COLO829 (cell line): ENCODE measurements at regions not wholly inside any gene's neighbourhood (a gene's known extent, or its start where the extent isn't known, plus 50 kb on each side); places are given as distances from the start of the nearest gene placed in this dataset.
"Not testable (repeated sequence)": the region's sequence is repeated elsewhere in the genome, so short reads cannot be mapped to it uniquely, and the experiment has no call there.

Experiments used
- DNase-seq: peaks from one replicate; pipeline ENCODE4 v3.0.0; 2012; ENCODE audit warnings: low spot score

DNA sequence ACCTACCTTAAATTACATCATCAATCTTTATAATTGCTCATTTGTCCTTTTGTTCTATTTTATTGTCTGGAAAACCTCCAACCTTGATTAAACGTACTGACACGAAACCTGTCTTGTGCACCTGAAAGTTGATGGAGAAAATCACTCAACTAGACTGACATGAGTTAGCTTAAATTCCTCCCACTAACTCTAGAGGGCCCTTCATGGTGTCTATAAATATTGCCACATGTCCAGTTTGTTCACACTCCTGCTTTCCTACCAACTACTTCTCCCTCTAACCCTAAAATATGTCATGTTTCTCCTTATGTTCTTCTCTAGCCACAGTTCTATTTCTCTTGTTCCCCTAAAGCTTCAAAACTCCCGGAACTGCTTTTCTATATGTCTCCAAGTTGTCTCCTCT lies 59.8 kb upstream of the SGO1 start:
- DNase-seq: no peak

DNA sequence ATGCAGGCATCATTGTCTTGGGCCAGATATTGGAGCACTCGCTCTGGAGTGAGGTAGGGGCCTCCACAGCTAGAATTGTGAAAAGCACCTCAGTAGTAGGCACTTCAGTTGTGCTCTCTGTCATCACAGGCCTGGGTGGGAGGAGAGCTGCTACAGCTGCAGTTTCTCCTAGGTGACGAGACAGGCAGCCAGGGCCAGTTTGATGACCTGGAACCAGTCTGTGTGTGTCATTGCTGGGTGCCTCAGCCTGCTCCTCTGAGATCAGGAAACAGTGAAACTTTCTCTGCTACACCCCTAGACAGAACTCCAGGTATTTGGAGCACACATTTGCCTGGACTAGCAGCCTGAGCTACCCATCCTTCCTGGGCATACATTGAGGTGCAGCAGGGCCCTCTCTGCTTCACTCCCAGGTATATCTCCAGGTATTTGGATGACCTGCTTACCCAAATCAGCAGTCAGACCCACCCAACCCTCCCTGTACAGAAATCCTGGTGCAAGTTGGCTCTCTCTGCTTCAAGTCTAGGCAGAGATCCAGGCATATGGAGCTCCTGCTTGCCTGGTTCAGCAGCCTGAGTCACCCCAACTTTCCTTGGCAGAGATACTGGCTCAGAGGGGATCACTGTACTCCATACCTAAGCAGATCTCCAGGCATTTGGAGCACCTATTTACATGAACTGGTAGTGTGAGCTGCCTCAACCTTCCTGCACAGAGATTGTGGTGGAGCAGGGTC lies 54.3 kb upstream of the SGO1 start:
- no peak for DNase-seq

DNA sequence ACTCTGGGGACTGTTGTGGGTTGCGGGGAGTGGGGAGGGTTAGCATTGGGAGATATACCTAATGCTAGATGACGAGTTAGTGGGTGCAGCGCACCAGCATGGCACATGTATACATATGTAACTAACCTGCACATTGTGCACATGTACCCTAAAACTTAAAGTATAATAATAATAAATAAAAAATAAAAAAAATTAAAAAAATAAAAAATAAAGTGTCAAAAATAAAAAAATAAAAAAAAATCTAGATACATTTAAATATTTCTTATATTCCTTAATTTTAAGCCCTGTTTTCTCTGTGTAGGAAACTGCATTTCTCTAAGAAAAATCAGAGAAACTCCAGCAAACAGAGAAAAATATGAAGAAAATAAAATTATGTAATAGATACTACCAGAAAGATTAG lies 52.2 kb upstream of the SGO1 start:
- not testable (repeated sequence) for DNase-seq

DNA sequence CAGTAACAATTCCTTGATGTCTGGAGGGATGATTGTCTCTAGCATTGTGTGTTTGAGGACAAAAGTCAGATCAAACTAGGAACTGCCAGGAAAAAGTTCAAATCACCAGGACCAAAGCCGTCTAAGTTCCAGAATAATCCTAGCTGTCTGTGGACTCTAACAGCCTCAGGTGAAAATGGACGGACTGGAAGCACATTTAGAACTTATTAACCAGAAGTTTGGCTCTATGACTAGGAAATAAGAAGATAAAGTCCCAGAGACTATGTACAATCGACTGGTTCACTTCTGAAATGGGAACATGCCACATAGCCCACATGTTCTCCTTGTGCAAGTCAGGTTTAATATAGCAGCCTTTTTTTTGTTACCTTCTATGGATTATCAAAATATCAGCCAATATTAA lies 50.6 kb upstream of the SGO1 start:
- DNase-seq: no peak
